Left ventricle myocardium inferior (tissue), 1 donor: ENCODE measurements at regions not wholly inside any gene's neighbourhood (a gene's known extent, or its start where the extent isn't known, plus 50 kb on each side); places are given as distances from the start of the nearest gene placed in this dataset.

Experiments used
- DNase-seq: peaks from one replicate; pipeline ENCODE4 v3.0.0-alpha.2; 2020
- H3K27ac ChIP-seq: fragments of 200-600 bp; replicated peaks from 2 replicates; pipeline ENCODE4 v1.8.0; 2021
- H3K27me3 ChIP-seq: fragments of 200-600 bp; 2 replicates; pipeline ENCODE4 v1.8.0; 2021; ENCODE audit warnings: low read depth
- H3K36me3 ChIP-seq: fragments of 200-600 bp; 2 replicates; pipeline ENCODE4 v1.8.0; 2021
- H3K4me1 ChIP-seq: fragments of 200-600 bp; 2 replicates; pipeline ENCODE4 v1.8.0; 2021
- H3K4me3 ChIP-seq: fragments of 200-600 bp; 2 replicates; pipeline ENCODE4 v1.8.0; 2021; ENCODE audit warnings: mild to moderate bottlenecking, moderate library complexity
- H3K9me3 ChIP-seq: fragments of 200-600 bp; replicated peaks from 2 replicates; pipeline ENCODE4 v1.8.0; 2021
- intact Hi-C: fragments of 100-400 bp; cut with micrococcal nuclease; formaldehyde crosslinking; loops from one replicate; pipeline ENCODE4 v1.11.0; 2022
- TF ChIP-seq, protein P1 (sequence below): fragments of 200-600 bp; IDR thresholded peaks from 2 replicates; pipeline ENCODE4 v1.8.0; 2021; ENCODE audit warnings: antibody characterized with exemption, mild to moderate bottlenecking, borderline replicate concordance
- donor health status: DM: no; HTN: yes; CAD: no; lungs with severe emphysema.

- DNase-seq, result no peak
- TF ChIP-seq, protein P1, sequence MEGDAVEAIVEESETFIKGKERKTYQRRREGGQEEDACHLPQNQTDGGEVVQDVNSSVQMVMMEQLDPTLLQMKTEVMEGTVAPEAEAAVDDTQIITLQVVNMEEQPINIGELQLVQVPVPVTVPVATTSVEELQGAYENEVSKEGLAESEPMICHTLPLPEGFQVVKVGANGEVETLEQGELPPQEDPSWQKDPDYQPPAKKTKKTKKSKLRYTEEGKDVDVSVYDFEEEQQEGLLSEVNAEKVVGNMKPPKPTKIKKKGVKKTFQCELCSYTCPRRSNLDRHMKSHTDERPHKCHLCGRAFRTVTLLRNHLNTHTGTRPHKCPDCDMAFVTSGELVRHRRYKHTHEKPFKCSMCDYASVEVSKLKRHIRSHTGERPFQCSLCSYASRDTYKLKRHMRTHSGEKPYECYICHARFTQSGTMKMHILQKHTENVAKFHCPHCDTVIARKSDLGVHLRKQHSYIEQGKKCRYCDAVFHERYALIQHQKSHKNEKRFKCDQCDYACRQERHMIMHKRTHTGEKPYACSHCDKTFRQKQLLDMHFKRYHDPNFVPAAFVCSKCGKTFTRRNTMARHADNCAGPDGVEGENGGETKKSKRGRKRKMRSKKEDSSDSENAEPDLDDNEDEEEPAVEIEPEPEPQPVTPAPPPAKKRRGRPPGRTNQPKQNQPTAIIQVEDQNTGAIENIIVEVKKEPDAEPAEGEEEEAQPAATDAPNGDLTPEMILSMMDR, result peak; percentile 56
- Histone ChIP-seq H3K4me3 (no peak overlapping the region), H3K36me3 (no peaks in the 10 kb centered on the region), H3K4me1 (no peaks in the 10 kb centered on the region), H3K9me3 (no peaks in the 10 kb centered on the region), H3K27me3 (no peaks in the 10 kb centered on the region), H3K27ac (no peak overlapping the region)
- intact Hi-C loops, result no loop called here
These were observed 320.3 kb downstream of the ACTL7B start for GRCh38 chr9:108535526-108535925.

- TF ChIP-seq, protein P1, result no peak
- intact Hi-C loops, result no loop called here
- H3K36me3 ChIP-seq, result no peaks in the 10 kb centered on the region
These were observed 321.0 kb downstream of the ACTL7B start for GRCh38 chr9:108534741-108535140.

GRCh38 chr9:108530141-108530540 lies 325.6 kb downstream of the ACTL7B start:
- intact Hi-C loops, result no loop called here
- no peaks in the 10 kb centered on the region for H3K27me3 ChIP-seq
- no peak for DNase-seq
- H3K27ac ChIP-seq, result no peak overlapping the region
- H3K4me3 ChIP-seq, result no peak overlapping the region
- H3K36me3 ChIP-seq, result no peaks in the 10 kb centered on the region
- H3K9me3 ChIP-seq, result no peaks in the 10 kb centered on the region
- TF ChIP-seq, protein P1, result no peak
- peaks cover 6% of the 10 kb centered on the region for H3K4me1 ChIP-seq

More at GRCh38 chr9:108534741-108535140, 321.0 kb downstream of the ACTL7B start:
- no peak for DNase-seq
- no peak overlapping the region for H3K27ac ChIP-seq
- no peak overlapping the region for H3K4me3 ChIP-seq
- H3K4me1 ChIP-seq, result no peaks in the 10 kb centered on the region
- H3K9me3 ChIP-seq, result no peaks in the 10 kb centered on the region
- no peaks in the 10 kb centered on the region for H3K27me3 ChIP-seq

DNA sequence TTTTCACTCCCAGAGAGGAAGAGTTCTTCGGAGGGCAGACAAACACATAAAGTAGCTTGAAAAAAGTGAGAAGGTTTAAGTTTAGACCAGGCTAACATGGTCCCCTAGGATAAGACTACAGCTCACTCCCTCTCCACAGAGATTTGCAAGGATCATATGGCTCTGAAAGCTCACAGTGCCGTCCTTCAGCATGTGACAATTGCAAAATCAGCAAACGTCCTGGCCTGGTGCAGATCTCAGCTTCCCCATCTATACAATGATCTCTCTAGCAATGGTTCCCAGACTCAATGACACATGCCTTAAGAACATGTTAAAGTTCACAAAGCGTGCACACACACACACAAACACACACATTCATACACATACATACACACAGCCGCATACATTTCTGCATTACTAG lies 327.6 kb downstream of the ACTL7B start:
- intact Hi-C loops, result no loop called here
- TF ChIP-seq, protein P1, result no peak
- no peak for DNase-seq
- Histone ChIP-seq H3K36me3 (no peaks in the 10 kb centered on the region), H3K9me3 (no peaks in the 10 kb centered on the region), H3K27ac (no peak overlapping the region), H3K4me1 (peaks cover 6% of the 10 kb centered on the region), H3K27me3 (no peaks in the 10 kb centered on the region), H3K4me3 (no peak overlapping the region)

DNA sequence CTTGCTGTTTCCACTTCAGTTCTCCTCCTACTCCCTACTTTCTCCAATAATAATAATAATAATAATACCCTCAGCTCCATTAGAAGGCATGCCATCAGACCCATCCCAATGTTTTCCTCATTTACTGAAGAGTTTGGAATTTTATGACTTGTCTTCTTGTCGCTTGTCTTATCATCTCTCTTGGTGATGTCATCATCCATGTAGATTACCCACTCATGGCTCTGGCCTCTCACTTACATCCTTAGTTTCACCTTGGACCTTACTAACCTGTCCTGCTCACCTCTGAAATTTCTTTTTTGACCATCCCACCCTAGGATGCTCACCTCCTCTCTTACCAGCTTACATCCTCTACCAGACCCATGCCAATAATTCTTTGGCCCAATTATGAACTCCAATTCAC lies 329.3 kb downstream of the ACTL7B start:
- no peak overlapping the region for H3K27ac ChIP-seq

More for the DNA sequence above, 329.3 kb downstream of the ACTL7B start:
- TF ChIP-seq, protein P1, result no peak
- intact Hi-C loops, result no loop called here
- Histone ChIP-seq H3K9me3 (no peaks in the 10 kb centered on the region), H3K36me3 (no peaks in the 10 kb centered on the region), H3K27me3 (no peaks in the 10 kb centered on the region), H3K4me3 (no peak overlapping the region), H3K4me1 (peaks cover 6% of the 10 kb centered on the region)
- DNase-seq, result no peak
